GM20431 (cell line): ENCODE measurements at regions not wholly inside any gene's neighbourhood (a gene's known extent, or its start where the extent isn't known, plus 50 kb on each side); places are given as distances from the start of the nearest gene placed in this dataset.

Experiments used
- in situ Hi-C: fragments of 300-500 bp; cut with MseI, MboI; formaldehyde crosslinking; loops from one replicate; pipeline ENCODE4 v1.15.0; 2020; ENCODE audit warnings: low sequenced_read_pairs; ENCODE audit not compliant: unreplicated experiment

DNA sequence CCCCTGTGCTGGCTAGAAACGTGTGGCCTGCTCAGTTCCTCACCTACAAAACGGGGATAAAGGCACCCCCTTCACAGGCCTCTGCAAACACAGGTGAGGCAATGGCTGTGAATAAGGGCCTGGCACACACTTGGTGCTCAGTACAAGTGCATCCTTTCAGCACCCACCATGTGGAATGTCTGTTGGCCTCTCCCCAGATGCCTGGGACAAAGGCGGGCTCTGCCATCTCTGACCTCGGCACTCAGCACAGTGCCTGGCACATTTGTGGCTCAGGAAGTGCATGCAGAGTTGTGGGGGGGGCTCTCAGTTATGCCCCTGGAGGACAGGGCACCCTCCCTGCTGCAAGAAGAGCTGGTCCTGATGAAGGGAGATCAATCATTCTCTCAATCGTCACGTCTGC, 224.6 kb upstream of the RAB6C start:
- in situ Hi-C loops: no loop called here

DNA sequence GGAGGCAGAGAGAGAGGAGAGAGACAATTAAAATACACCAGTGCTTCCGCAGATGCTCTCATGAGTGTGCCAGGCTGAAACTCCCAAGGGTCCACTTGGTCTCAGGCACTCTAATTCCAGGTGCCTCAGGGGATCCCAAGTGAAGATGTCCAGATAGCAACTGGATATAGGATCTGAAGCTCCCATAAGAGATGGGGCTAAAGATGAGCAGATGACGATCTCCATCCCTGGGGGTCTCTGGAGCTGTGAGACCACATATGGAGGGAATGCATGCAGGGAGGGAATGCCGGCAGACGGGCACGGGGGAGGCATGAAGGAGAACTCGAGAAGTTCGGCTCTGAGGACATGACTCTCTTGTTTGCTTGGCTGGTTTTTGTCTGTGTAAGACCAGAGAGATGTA, 223.7 kb upstream of the RAB6C start:
- in situ Hi-C loops: no loop called here

GRCh38 chr2:129756276-129756675, 223.2 kb upstream of the RAB6C start:
- in situ Hi-C loops: no loop called here

DNA sequence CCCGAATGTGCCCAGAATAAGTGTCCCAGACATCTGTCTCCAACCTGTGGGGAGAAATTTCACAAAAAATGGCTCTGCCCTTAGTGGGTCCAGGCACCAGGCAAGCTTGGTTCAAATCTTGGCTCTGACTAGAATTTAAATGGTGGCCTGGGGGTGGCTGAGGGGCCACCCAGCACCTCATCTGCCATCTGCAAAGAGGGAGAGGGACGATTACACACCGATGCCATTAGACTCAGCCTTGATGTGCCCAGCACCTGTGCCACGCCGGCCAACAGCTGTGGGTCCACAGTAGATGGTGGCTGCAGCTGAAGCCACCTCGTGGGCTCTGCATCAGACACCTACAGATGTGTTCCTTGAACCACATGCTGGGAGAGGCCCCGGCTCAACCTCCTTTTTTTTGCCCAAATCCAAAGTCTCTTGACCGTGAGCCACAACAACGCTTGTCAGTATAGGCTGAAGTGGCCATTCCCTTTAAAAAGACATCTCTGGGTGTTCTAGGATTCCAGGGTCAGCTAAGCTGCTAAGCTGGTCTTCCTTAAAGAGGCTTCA, 222.0 kb upstream of the RAB6C start:
- in situ Hi-C loops: no loop called here

- in situ Hi-C loops: no loop called here
These were observed 221.3 kb upstream of the RAB6C start for GRCh38 chr2:129757915-129758783.

- in situ Hi-C loops: no loop called here
These were observed 220.5 kb upstream of the RAB6C start for GRCh38 chr2:129758784-129759471.

DNA sequence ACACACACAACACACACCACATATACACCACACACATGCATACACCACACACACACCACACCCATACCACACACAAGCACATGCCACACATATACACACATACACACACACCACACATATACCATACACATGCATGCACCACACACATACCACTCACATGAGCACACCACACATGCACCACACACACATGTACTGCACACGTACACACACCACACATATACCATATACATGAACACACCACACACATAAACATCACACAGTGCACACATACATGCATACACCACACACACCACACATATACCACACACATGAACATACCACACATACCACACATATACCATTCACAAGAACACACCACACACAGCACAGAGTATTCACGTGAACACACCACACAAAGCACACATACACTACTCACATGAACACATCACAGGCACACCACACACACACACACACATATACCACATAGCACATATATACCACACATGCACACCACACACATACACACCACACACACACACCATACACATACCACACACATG, 219.9 kb upstream of the RAB6C start:
- in situ Hi-C loops: no loop called here

DNA sequence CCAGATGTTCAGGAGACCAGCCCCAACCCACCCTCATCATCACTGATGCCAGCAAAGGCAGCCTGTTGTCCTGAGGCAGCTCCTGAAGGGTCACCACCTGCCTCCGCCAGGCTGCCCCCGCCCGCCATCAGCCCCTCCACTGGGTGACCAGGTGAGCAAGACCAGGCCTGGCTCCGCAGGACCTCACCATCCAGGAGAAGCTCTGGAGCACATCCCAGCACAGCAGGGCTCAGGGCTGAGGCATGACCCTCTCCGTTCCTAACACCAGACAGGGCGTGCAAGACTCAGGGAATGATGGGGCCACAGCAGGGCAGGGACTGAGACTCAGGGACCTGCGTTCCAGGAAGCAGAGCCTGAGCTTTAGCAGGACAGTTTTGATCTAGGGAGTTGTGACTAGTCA, 218.8 kb upstream of the RAB6C start:
- in situ Hi-C loops: no loop called here

GRCh38 chr2:129761569-129762021, 217.9 kb upstream of the RAB6C start:
- in situ Hi-C loops: no loop called here

DNA sequence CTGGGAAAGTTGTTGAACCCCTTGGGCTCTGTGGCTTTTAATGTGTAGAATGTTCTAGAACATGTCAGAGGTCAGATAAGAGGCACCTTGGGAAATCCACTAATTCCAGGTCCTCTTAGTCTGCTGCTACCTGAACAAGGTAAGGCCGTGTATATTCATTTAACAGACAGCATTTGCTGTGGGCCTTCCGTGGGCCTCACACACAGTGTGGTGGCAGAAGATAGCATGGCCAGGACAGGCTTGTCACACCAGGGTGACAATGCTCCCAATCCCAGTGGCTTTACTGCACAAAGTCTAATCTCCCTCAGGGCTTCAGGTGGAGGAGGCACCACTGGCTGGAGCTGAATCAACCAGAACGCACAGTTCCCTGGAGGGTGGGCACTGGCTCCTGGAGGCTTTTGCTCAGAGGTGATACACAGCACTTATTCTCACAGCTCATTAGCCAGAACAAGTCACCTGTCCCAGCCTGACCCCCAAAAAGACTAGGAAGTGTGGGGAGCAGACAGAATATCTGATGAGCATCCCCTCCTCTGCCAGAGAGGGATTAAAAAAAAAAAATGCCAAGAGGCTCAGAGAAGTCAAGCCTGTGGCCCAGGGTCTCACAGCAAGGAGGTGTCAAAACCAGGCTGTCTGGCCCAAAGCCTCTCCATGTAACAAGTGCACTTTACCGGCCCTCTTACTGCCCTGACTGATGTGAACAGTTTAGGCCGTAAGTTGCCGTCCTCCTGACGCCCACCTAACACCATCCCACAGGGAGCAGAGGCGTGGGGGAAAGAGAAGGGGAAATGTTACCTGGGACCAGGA, 216.9 kb upstream of the RAB6C start:
- in situ Hi-C loops: no loop called here

GRCh38 chr2:129763190-129763846, 216.1 kb upstream of the RAB6C start:
- in situ Hi-C loops: no loop called here

GRCh38 chr2:129763966-129764365, 215.5 kb upstream of the RAB6C start:
- in situ Hi-C loops: no loop called here

GRCh38 chr2:129764376-129765325, 214.8 kb upstream of the RAB6C start:
- in situ Hi-C loops: no loop called here

- in situ Hi-C loops: no loop called here
These were observed 214.2 kb upstream of the RAB6C start for GRCh38 chr2:129765326-129765677.

DNA sequence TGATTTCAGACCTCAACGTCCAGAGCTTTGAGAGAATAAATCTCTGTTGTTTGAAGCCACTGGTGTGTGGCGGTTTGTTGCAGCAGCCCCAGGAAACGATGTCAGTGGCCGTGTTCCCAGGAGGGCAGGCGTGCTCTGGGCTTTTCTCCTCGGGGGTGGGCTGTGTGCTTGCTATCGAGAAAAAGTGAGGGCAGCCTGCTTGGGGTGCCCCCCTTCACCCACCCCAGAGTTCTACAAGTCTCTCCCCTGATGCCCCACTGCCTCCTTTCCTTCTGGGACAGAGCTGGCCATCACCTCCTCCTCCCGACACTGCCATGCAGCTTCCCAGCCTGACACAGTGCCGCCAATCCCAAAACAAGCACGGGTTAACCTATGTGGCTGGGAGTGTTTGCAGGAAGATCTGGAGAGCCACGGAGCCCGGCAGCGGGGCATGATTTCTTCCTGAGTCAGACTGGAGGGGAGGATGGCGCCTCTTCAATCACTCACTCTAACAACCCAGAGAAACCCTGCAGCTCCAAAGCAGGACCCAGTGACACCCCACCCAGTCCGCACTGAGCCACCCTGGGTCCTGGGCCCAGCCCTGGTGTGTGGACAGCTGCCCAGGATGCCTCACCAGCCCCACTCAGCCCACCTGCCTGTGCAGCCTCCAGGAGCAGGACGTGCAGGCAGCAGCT, 213.7 kb upstream of the RAB6C start:
- in situ Hi-C loops: no loop called here

DNA sequence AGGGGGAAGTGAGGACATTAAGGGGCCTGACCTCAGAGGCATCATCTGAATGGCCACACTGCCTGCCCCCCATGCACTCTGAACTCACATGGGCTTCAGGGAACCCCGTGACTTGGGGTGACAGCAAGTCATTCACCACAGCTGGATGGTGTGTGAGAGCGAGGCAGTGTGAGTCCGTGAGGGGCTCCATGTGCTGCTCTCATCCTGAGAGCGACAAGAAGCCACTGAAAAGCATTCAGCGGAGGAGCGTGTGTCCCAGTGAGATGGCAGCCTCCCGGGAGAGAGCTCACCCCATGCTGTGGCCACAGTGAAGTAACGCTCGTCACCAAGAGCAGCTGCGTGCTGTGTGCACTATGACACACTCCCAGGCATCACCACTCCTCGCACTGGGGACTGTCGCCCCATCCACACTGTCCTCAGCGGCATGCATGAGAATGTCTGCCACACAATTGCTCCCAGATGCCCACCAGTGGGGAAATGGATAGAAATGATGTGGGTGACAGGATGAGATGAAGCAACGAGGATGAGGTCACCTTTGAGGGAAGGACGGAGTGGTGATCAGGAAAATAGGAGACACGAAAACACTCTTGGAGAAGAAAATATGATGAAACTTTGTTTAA, 213.0 kb upstream of the RAB6C start:
- in situ Hi-C loops: no loop called here

- in situ Hi-C loops: no loop called here
These were observed 212.0 kb upstream of the RAB6C start for GRCh38 chr2:129767346-129768035.
